Astrocyte (in vitro differentiated cells and primary cell): ENCODE measurements at regions not wholly inside any gene's neighbourhood (a gene's known extent, or its start where the extent isn't known, plus 50 kb on each side); places are given as distances from the start of the nearest gene placed in this dataset.

ENCODE experiments used
- DNase-seq: peaks from one replicate; pipeline ENCODE4 v3.0.0-alpha.2; 2010; ENCODE audit warnings: low read depth
- FAIRE-seq: peaks from 2 replicates; lab custom pipeline; 2011; peaks lifted over from hg19 to GRCh38; lab: Jason Lieb, UNC
- H2AFZ ChIP-seq: 2 replicates; pipeline ENCODE4 v1.6.0; 2012; ENCODE audit warnings: low read depth, low read length, inconsistent platforms
- H3K27ac ChIP-seq: 2 replicates; pipeline ENCODE4 v1.5.1; 2011; ENCODE audit warnings: low read depth, low read length, inconsistent platforms
- H3K27me3 ChIP-seq: 2 replicates; pipeline ENCODE4 v1.6.0; 2011; ENCODE audit warnings: low read length, inconsistent platforms; ENCODE audit not compliant: insufficient read depth
- H3K36me3 ChIP-seq: 2 replicates; pipeline ENCODE4 v1.5.1; 2011; ENCODE audit warnings: low read length, inconsistent platforms; ENCODE audit not compliant: insufficient read depth
- H3K4me1 ChIP-seq: 2 replicates; pipeline ENCODE4 v1.5.1; 2011; ENCODE audit warnings: low read length, inconsistent platforms; ENCODE audit not compliant: insufficient read depth
- H3K4me2 ChIP-seq: 2 replicates; pipeline ENCODE4 v1.6.0; 2012; ENCODE audit warnings: low read length, inconsistent platforms
- H3K4me3 ChIP-seq: 2 replicates; pipeline ENCODE4 v1.5.1; 2011; ENCODE audit warnings: low read depth, mild to moderate bottlenecking, low read length, inconsistent platforms; ENCODE audit not compliant: insufficient read depth
- H3K79me2 ChIP-seq: 2 replicates; pipeline ENCODE4 v1.6.0; 2012; ENCODE audit warnings: mild to moderate bottlenecking, low read length, inconsistent platforms; ENCODE audit not compliant: insufficient read depth
- H3K9ac ChIP-seq: 2 replicates; pipeline ENCODE4 v1.6.0; 2012; ENCODE audit warnings: mild to moderate bottlenecking, low read length, inconsistent platforms
- H3K9me3 ChIP-seq: 2 replicates; pipeline ENCODE4 v1.5.1; 2012; ENCODE audit warnings: low read depth, mild to moderate bottlenecking, low read length, inconsistent platforms; ENCODE audit not compliant: insufficient read depth
- H4K20me1 ChIP-seq: 2 replicates; pipeline ENCODE4 v1.6.0; 2012; ENCODE audit warnings: low read length, inconsistent platforms; ENCODE audit not compliant: insufficient read depth
- H3K27ac Mint-ChIP-seq: one replicate; pipeline ENCODE4 v1.8.0; 2021; ENCODE audit warnings: mild to moderate bottlenecking, mixed read lengths; ENCODE audit not compliant: unreplicated experiment
- H3K27me3 Mint-ChIP-seq: one replicate; pipeline ENCODE4 v1.8.0; 2021; ENCODE audit warnings: low read depth, mixed read lengths; ENCODE audit not compliant: unreplicated experiment
- H3K36me3 Mint-ChIP-seq: one replicate; pipeline ENCODE4 v1.8.0; 2021; ENCODE audit warnings: low read depth, mixed read lengths; ENCODE audit not compliant: unreplicated experiment
- H3K4me1 Mint-ChIP-seq: one replicate; pipeline ENCODE4 v1.8.0; 2021; ENCODE audit warnings: low read depth, mixed read lengths; ENCODE audit not compliant: unreplicated experiment
- H3K4me3 Mint-ChIP-seq: one replicate; pipeline ENCODE4 v1.8.0; 2021; ENCODE audit warnings: mild to moderate bottlenecking, moderate library complexity, mixed read lengths; ENCODE audit not compliant: unreplicated experiment
- H3K9me3 Mint-ChIP-seq: one replicate; pipeline ENCODE4 v1.8.0; 2021; ENCODE audit warnings: mild to moderate bottlenecking, mixed read lengths; ENCODE audit not compliant: unreplicated experiment
- EZH2 ChIP-seq: IDR thresholded peaks from 2 replicates; pipeline ENCODE4 v1.6.1; 2012; ENCODE audit warnings: mild to moderate bottlenecking, low read length, inconsistent platforms; ENCODE audit not compliant: insufficient read depth
- TF ChIP-seq, protein P1 (sequence below): IDR thresholded peaks from 2 replicates; pipeline ENCODE4 v1.5.1; 2011; ENCODE audit warnings: low read depth, mild to moderate bottlenecking, inconsistent platforms, low read length, moderate library complexity; ENCODE audit not compliant: insufficient read depth

- peaks cover 7% of the 10 kb centered on the region for H3K36me3 Mint-ChIP-seq
These were observed 373.5 kb downstream of the CDC5L start for GRCh38 chr6:44761046-44761445.

GRCh38 chr6:44762496-44762895 is 375.0 kb downstream of the CDC5L start:
- no peak overlapping the region for H2AFZ ChIP-seq
- no peak overlapping the region for H3K27ac Mint-ChIP-seq
- no peaks in the 10 kb centered on the region for H3K9me3 ChIP-seq
- no peak overlapping the region for H3K4me3 Mint-ChIP-seq
- no peaks in the 10 kb centered on the region for H4K20me1 ChIP-seq
- TF ChIP-seq EZH2: no peak
- peaks cover 4% of the 10 kb centered on the region for H3K27me3 Mint-ChIP-seq
- no peak overlapping the region for H3K9ac ChIP-seq
- no peak for FAIRE-seq
- peak; percentile 52 for DNase-seq
- no peaks in the 10 kb centered on the region for H3K27me3 ChIP-seq
- H3K36me3 ChIP-seq: no peaks in the 10 kb centered on the region
- no peaks in the 10 kb centered on the region for H3K4me1 ChIP-seq
- peaks cover 4% of the 10 kb centered on the region for H3K4me1 Mint-ChIP-seq
- H3K27ac ChIP-seq: no peak overlapping the region
- no peak overlapping the region for H3K4me3 ChIP-seq
- H3K79me2 ChIP-seq: no peaks in the 10 kb centered on the region
- peaks cover 7% of the 10 kb centered on the region for H3K36me3 Mint-ChIP-seq
- no peak overlapping the region for H3K4me2 ChIP-seq
- H3K9me3 Mint-ChIP-seq: peaks cover 18% of the 10 kb centered on the region

More at GRCh38 chr6:44761046-44761445, 373.5 kb downstream of the CDC5L start:
- H3K4me2 ChIP-seq: no peak overlapping the region
- H3K9me3 ChIP-seq: no peaks in the 10 kb centered on the region
- no peaks in the 10 kb centered on the region for H3K36me3 ChIP-seq
- Mint-ChIP-seq H3K9me3 (peaks cover 18% of the 10 kb centered on the region), H3K27ac (no peak overlapping the region), H3K4me3 (no peak overlapping the region), H3K4me1 (peaks cover 4% of the 10 kb centered on the region), H3K27me3 (peaks cover 4% of the 10 kb centered on the region)
- no peak overlapping the region for H3K27ac ChIP-seq
- no peaks in the 10 kb centered on the region for H3K4me1 ChIP-seq
- H4K20me1 ChIP-seq: no peaks in the 10 kb centered on the region
- H3K4me3 ChIP-seq: no peak overlapping the region
- TF ChIP-seq, protein P1, sequence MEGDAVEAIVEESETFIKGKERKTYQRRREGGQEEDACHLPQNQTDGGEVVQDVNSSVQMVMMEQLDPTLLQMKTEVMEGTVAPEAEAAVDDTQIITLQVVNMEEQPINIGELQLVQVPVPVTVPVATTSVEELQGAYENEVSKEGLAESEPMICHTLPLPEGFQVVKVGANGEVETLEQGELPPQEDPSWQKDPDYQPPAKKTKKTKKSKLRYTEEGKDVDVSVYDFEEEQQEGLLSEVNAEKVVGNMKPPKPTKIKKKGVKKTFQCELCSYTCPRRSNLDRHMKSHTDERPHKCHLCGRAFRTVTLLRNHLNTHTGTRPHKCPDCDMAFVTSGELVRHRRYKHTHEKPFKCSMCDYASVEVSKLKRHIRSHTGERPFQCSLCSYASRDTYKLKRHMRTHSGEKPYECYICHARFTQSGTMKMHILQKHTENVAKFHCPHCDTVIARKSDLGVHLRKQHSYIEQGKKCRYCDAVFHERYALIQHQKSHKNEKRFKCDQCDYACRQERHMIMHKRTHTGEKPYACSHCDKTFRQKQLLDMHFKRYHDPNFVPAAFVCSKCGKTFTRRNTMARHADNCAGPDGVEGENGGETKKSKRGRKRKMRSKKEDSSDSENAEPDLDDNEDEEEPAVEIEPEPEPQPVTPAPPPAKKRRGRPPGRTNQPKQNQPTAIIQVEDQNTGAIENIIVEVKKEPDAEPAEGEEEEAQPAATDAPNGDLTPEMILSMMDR: no peak
- TF ChIP-seq EZH2: no peak
- no peaks in the 10 kb centered on the region for H3K79me2 ChIP-seq
- no peak for FAIRE-seq
- no peak overlapping the region for H3K9ac ChIP-seq
- DNase-seq: no peak
- H2AFZ ChIP-seq: no peak overlapping the region
- H3K27me3 ChIP-seq: no peaks in the 10 kb centered on the region

DNA sequence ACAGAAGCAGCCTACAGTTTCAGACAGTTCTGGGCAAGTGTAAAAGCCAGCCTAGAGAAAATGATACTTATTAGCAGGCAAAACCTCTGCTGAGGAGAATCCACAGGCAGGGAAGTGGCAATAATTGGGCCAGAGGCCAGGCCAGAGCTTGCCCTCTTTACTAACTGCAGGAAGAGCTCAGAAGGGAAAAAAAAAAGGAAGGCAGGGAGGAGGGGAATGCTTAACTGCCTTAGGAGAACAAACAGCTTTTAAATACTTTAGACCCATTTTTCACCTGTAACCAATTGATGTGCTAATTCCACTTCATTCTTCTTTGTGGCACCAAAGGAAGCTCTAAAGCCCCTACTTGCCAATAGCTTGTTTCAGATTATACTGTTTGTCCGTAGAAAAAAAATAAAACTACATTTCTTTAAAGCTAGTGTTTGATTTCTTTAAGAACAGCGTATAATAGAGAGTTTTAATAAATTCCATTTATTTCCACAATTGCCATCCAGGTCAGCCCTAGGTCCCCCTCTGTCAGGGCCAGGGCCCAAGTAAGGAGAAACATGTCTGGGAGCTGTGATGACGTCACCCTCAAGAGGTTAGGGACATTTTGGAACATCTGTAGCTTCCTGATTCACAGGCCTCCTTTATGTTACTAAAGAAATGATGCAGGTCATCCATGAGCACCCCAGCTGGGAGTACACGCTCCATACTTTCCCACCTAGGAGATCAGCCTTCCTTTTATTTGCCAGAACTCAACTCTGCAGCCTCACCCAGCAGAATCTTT is 384.3 kb downstream of the CDC5L start:
- no peak overlapping the region for H3K27ac ChIP-seq
- FAIRE-seq (no peak), DNase-seq (no peak)
- H3K27me3 Mint-ChIP-seq: peaks cover 8% of the 10 kb centered on the region
- H3K4me2 ChIP-seq: no peak overlapping the region
- H3K9ac ChIP-seq: no peak overlapping the region
- no peaks in the 10 kb centered on the region for H3K27me3 ChIP-seq
- peaks cover 9% of the 10 kb centered on the region for H3K4me1 Mint-ChIP-seq
- no peak overlapping the region for H2AFZ ChIP-seq
- no peaks in the 10 kb centered on the region for H3K4me1 ChIP-seq
- no peaks in the 10 kb centered on the region for H3K79me2 ChIP-seq
- peaks cover 3% of the 10 kb centered on the region for H3K9me3 ChIP-seq
- H3K9me3 Mint-ChIP-seq: peaks cover 12% of the 10 kb centered on the region
- no peaks in the 10 kb centered on the region for H3K36me3 Mint-ChIP-seq
- no peak overlapping the region for H3K4me3 Mint-ChIP-seq
- peak overlapping the region; percentile 66 for H3K27ac Mint-ChIP-seq
- no peaks in the 10 kb centered on the region for H4K20me1 ChIP-seq
- TF ChIP-seq, protein P1: no peak
- no peak for TF ChIP-seq EZH2
- H3K36me3 ChIP-seq: no peaks in the 10 kb centered on the region
- H3K4me3 ChIP-seq: no peak overlapping the region
